Activated CD8-positive, alpha-beta T cell treated with anti-CD3 and anti-CD28 coated beads, Interleukin-2, amount 10 ng/mL, durations not matched to agents 7 days and 5 days (primary cell): ENCODE measurements at regions not wholly inside any gene's neighbourhood (a gene's known extent, or its start where the extent isn't known, plus 50 kb on each side); places are given as distances from the start of the nearest gene placed in this dataset.
"Not testable (repeated sequence)": the region's sequence is repeated elsewhere in the genome, so short reads cannot be mapped to it uniquely, and the experiment has no call there.

Experiments used
- ATAC-seq: fragments of 150-1000 bp; cut with Tn5 transposase; one replicate; pipeline ENCODE4 v1.10.0; 2021; ENCODE audit warnings: moderate library complexity
- CTCF ChIA-PET: fragments of 350-600 bp; sonication (Branson Sonifier 250); formaldehyde crosslinking; loops from one replicate; lab custom pipeline; 2021; ENCODE audit warnings: antibody characterized with exemption; lab: Charles Lee
- POLR2A ChIA-PET: fragments of 350-600 bp; sonication (Branson Sonifier 250); formaldehyde crosslinking; loops from one replicate; lab custom pipeline; 2021; ENCODE audit warnings: antibody characterized with exemption; lab: Charles Lee
- DNase-seq: peaks from one replicate; pipeline ENCODE4 v3.0.0-alpha.2; 2020
- H3K27ac Mint-ChIP-seq: one replicate; pipeline ENCODE4 v1.8.0; 2021; ENCODE audit warnings: mild to moderate bottlenecking, mixed read lengths
- H3K27me3 Mint-ChIP-seq: one replicate; pipeline ENCODE4 v1.8.0; 2021; ENCODE audit warnings: low read depth, mixed read lengths
- H3K36me3 Mint-ChIP-seq: one replicate; pipeline ENCODE4 v1.8.0; 2021; ENCODE audit warnings: low read depth, mixed read lengths
- H3K4me1 Mint-ChIP-seq: one replicate; pipeline ENCODE4 v1.8.0; 2021; ENCODE audit warnings: low read depth, mixed read lengths
- H3K4me3 Mint-ChIP-seq: one replicate; pipeline ENCODE4 v1.8.0; 2021; ENCODE audit warnings: mild to moderate bottlenecking, mixed read lengths
- H3K9me3 Mint-ChIP-seq: one replicate; pipeline ENCODE4 v1.8.0; 2022; ENCODE audit warnings: mixed read lengths; ENCODE audit not compliant: insufficient read depth

- Mint-ChIP-seq H3K4me3 (no peak overlapping the region), H3K4me1 (no peaks in the 10 kb centered on the region), H3K27me3 (no peaks in the 10 kb centered on the region), H3K27ac (no peak overlapping the region), H3K36me3 (no peaks in the 10 kb centered on the region), H3K9me3 (peaks cover 6% of the 10 kb centered on the region)
- DNase-seq (no peak), ATAC-seq (no peak)
- ChIA-PET POLR2A (no interaction called here), CTCF (no interaction called here)
Measured at GRCh38 chr13:66099825-66100224, 1130.3 kb downstream of the PCDH9 start.

GRCh38 chr13:66098931-66099628, 1131.1 kb downstream of the PCDH9 start:
- ATAC-seq = no peak

GRCh38 chr13:66089711-66090110, 1140.4 kb downstream of the PCDH9 start:
- DNase-seq = no peak
- CTCF ChIA-PET = no interaction called here
- no peak overlapping the region for H3K27ac Mint-ChIP-seq
- H3K36me3 Mint-ChIP-seq = no peaks in the 10 kb centered on the region
- H3K4me3 Mint-ChIP-seq = no peak overlapping the region
- POLR2A ChIA-PET = no interaction called here
- no peaks in the 10 kb centered on the region for H3K27me3 Mint-ChIP-seq
- no peak for ATAC-seq
- no peaks in the 10 kb centered on the region for H3K4me1 Mint-ChIP-seq
- peaks cover 14% of the 10 kb centered on the region for H3K9me3 Mint-ChIP-seq

More at GRCh38 chr13:66098931-66099628, 1131.1 kb downstream of the PCDH9 start:
- no peaks in the 10 kb centered on the region for H3K4me1 Mint-ChIP-seq
- POLR2A ChIA-PET = no interaction called here
- H3K27me3 Mint-ChIP-seq = no peaks in the 10 kb centered on the region
- peaks cover 6% of the 10 kb centered on the region for H3K9me3 Mint-ChIP-seq
- H3K4me3 Mint-ChIP-seq = no peak overlapping the region
- DNase-seq = no peak
- no peak overlapping the region for H3K27ac Mint-ChIP-seq
- H3K36me3 Mint-ChIP-seq = no peaks in the 10 kb centered on the region
- CTCF ChIA-PET = no interaction called here

- Mint-ChIP-seq H3K4me3 (no peak overlapping the region), H3K27me3 (no peaks in the 10 kb centered on the region), H3K4me1 (no peaks in the 10 kb centered on the region), H3K9me3 (peaks cover 12% of the 10 kb centered on the region), H3K36me3 (no peaks in the 10 kb centered on the region), H3K27ac (no peak overlapping the region)
- CTCF ChIA-PET = no interaction called here
- ATAC-seq (no peak), DNase-seq (no peak)
- POLR2A ChIA-PET = no interaction called here
Measured at GRCh38 chr13:66087269-66087710, 1142.8 kb downstream of the PCDH9 start.

GRCh38 chr13:66077132-66077689, 1152.9 kb downstream of the PCDH9 start:
- peaks cover 14% of the 10 kb centered on the region for H3K9me3 Mint-ChIP-seq
- no peak overlapping the region for H3K4me3 Mint-ChIP-seq
- ChIA-PET CTCF (no interaction called here), POLR2A (no interaction called here)
- H3K36me3 Mint-ChIP-seq = no peaks in the 10 kb centered on the region
- no peak overlapping the region for H3K27ac Mint-ChIP-seq
- ATAC-seq (no peak), DNase-seq (no peak)
- H3K4me1 Mint-ChIP-seq = no peaks in the 10 kb centered on the region
- no peaks in the 10 kb centered on the region for H3K27me3 Mint-ChIP-seq

- Mint-ChIP-seq H3K4me3 (no peak overlapping the region), H3K27ac (no peak overlapping the region), H3K9me3 (peaks cover 14% of the 10 kb centered on the region), H3K4me1 (no peaks in the 10 kb centered on the region), H3K27me3 (no peaks in the 10 kb centered on the region), H3K36me3 (no peaks in the 10 kb centered on the region)
- POLR2A ChIA-PET = no interaction called here
- no peak for DNase-seq
- ATAC-seq = no peak
- CTCF ChIA-PET = no interaction called here
Measured at GRCh38 chr13:66076417-66076816, 1153.7 kb downstream of the PCDH9 start.

GRCh38 chr13:66074018-66074615, 1156.0 kb downstream of the PCDH9 start:
- no peak overlapping the region for H3K4me3 Mint-ChIP-seq
- no peak for ATAC-seq
- CTCF ChIA-PET = no interaction called here
- POLR2A ChIA-PET = no interaction called here
- no peak overlapping the region for H3K27ac Mint-ChIP-seq
- no peaks in the 10 kb centered on the region for H3K27me3 Mint-ChIP-seq
- peaks cover 10% of the 10 kb centered on the region for H3K9me3 Mint-ChIP-seq
- no peak for DNase-seq
- no peaks in the 10 kb centered on the region for H3K4me1 Mint-ChIP-seq
- no peaks in the 10 kb centered on the region for H3K36me3 Mint-ChIP-seq

GRCh38 chr13:66072097-66072496, 1158.0 kb downstream of the PCDH9 start:
- H3K36me3 Mint-ChIP-seq, H3K9me3 Mint-ChIP-seq, H3K27me3 Mint-ChIP-seq, DNase-seq, H3K27ac Mint-ChIP-seq, H3K4me1 Mint-ChIP-seq, POLR2A ChIA-PET, ATAC-seq, CTCF ChIA-PET, H3K4me3 Mint-ChIP-seq: not testable (repeated sequence)

GRCh38 chr13:66071608-66072007, 1158.5 kb downstream of the PCDH9 start:
- Mint-ChIP-seq H3K27me3 (no peaks in the 10 kb centered on the region), H3K36me3 (no peaks in the 10 kb centered on the region), H3K27ac (no peak overlapping the region), H3K4me3 (no peak overlapping the region), H3K9me3 (peaks cover 6% of the 10 kb centered on the region), H3K4me1 (no peaks in the 10 kb centered on the region)
- no peak for DNase-seq
- no peak for ATAC-seq
- ChIA-PET POLR2A (no interaction called here), CTCF (no interaction called here)

GRCh38 chr13:66071029-66071428, 1159.1 kb downstream of the PCDH9 start:
- no peak overlapping the region for H3K27ac Mint-ChIP-seq
- POLR2A ChIA-PET = no interaction called here

GRCh38 chr13:66069570-66069969, 1160.6 kb downstream of the PCDH9 start:
- H3K27me3 Mint-ChIP-seq = no peaks in the 10 kb centered on the region
- ChIA-PET CTCF (no interaction called here), POLR2A (no interaction called here)
- no peaks in the 10 kb centered on the region for H3K4me1 Mint-ChIP-seq
- no peak for DNase-seq
- H3K27ac Mint-ChIP-seq = no peak overlapping the region
- no peaks in the 10 kb centered on the region for H3K36me3 Mint-ChIP-seq
- ATAC-seq = no peak
- H3K9me3 Mint-ChIP-seq = no peaks in the 10 kb centered on the region
- H3K4me3 Mint-ChIP-seq = no peak overlapping the region

More at GRCh38 chr13:66071029-66071428, 1159.1 kb downstream of the PCDH9 start:
- DNase-seq (no peak), ATAC-seq (no peak)
- Mint-ChIP-seq H3K4me1 (no peaks in the 10 kb centered on the region), H3K27me3 (no peaks in the 10 kb centered on the region), H3K4me3 (no peak overlapping the region), H3K36me3 (no peaks in the 10 kb centered on the region), H3K9me3 (no peaks in the 10 kb centered on the region)
- CTCF ChIA-PET = no interaction called here

GRCh38 chr13:66068683-66069082, 1161.5 kb downstream of the PCDH9 start:
- Mint-ChIP-seq H3K36me3 (no peaks in the 10 kb centered on the region), H3K4me3 (no peak overlapping the region), H3K27me3 (no peaks in the 10 kb centered on the region), H3K27ac (no peak overlapping the region), H3K4me1 (no peaks in the 10 kb centered on the region), H3K9me3 (no peaks in the 10 kb centered on the region)
- ChIA-PET POLR2A (no interaction called here), CTCF (no interaction called here)
- DNase-seq (no peak), ATAC-seq (no peak)
